K562 (cell line): ENCODE measurements at regions not wholly inside any gene's neighbourhood (a gene's known extent, or its start where the extent isn't known, plus 50 kb on each side); places are given as distances from the start of the nearest gene placed in this dataset.

Experiments
- ATAC-seq: fragments of 200-7000 bp; cut with Tn5 transposase; 3 replicates; pipeline ENCODE4 v1.9.1; 2020; ENCODE audit warnings: moderate library complexity
- BruUV-seq: library from RNA; stranded (reverse); fragments of 400-500 nt; replicated peaks from 2 replicates; lab custom pipeline; 2021; lab: Mats Ljungman, UMichigan
- CTCF ChIA-PET: fragments of 300-600 bp; formaldehyde crosslinking; extraction: SDS; loops from one replicate; lab custom pipeline; 2021; ENCODE audit warnings: low intra/inter-chr PET ratio; lab: Yijun Ruan, JAX
- POLR2A ChIA-PET: fragments of 300-600, 350-650 bp; sonication (Branson Sonifier 250); formaldehyde crosslinking; extraction: SDS; loops from one replicate; lab custom pipeline; 2021; ENCODE audit warnings: antibody characterized with exemption, inconsistent platforms; lab: Yijun Ruan, JAX
- DNase-seq, 4 experiments: peaks; one replicate each; pipeline versions ENCODE4 v3.0.0 to v3.0.0-alpha.2; 2011 to 2018; ENCODE audit warnings: low spot score in 3 of 4, mixed read lengths in 3 of 4; ENCODE audit errors: extremely low read depth in 1 of 4
- FAIRE-seq: peaks from 2 replicates; lab custom pipeline; 2011; peaks lifted over from hg19 to GRCh38; lab: Jason Lieb, UNC
- H2AFZ ChIP-seq: 2 replicates; pipeline ENCODE4 v1.6.0; 2011; ENCODE audit warnings: low read depth, low read length, control low read depth, inconsistent platforms
- H3K27ac ChIP-seq: fragments of 200-600 bp; 3 replicates; pipeline ENCODE4 v1.8.0; 2011; ENCODE audit warnings: low read depth, mild to moderate bottlenecking, control low read depth, inconsistent platforms, low read length, moderate library complexity, mixed read lengths; ENCODE audit errors: extremely low read depth
- H3K27me3 ChIP-seq, 2 experiments: fragments of 300-600 bp in 1 of 2; 2 replicates in 1 of 2; 3 replicates in 1 of 2; pipeline versions ENCODE4 v1.6.0 to v1.8.0; 2011; ENCODE audit warnings: inconsistent platforms in 2 of 2, low read length in 2 of 2, mild to moderate bottlenecking in 1 of 2, mixed read lengths in 1 of 2, moderate library complexity in 1 of 2; ENCODE audit not compliant: control insufficient read depth in 2 of 2, insufficient read depth in 2 of 2
- H3K36me3 ChIP-seq: fragments of 300-600 bp; 3 replicates; pipeline ENCODE4 v1.8.0; 2011; ENCODE audit warnings: mild to moderate bottlenecking, low read length, inconsistent platforms; ENCODE audit not compliant: control insufficient read depth, insufficient read depth
- H3K4me1 ChIP-seq, 2 experiments: fragments of 200-600 bp in 1 of 2; replicated peaks in 1 of 2; 2 replicates in 1 of 2; 3 replicates in 1 of 2; pipeline versions ENCODE4 v1.5.1 to v1.8.0; 2011; ENCODE audit warnings: inconsistent platforms in 2 of 2, low read length in 2 of 2, mild to moderate bottlenecking in 1 of 2, mixed read lengths in 1 of 2, moderate library complexity in 1 of 2; ENCODE audit not compliant: control insufficient read depth in 2 of 2, insufficient read depth in 2 of 2
- H3K4me2 ChIP-seq: 2 replicates; pipeline ENCODE4 v1.6.1; 2011; ENCODE audit warnings: low read length, control low read depth, inconsistent platforms, mixed read lengths; ENCODE audit not compliant: insufficient read depth
- H3K4me3 ChIP-seq: fragments of 200-600 bp; sonication (generic), shearing (Covaris generic); 2 replicates; pipeline ENCODE4 v1.5.1; 2016; ENCODE audit warnings: control low read depth, inconsistent platforms
- H3K79me2 ChIP-seq: fragments of 200-600 bp; 3 replicates; pipeline ENCODE4 v1.8.0; 2011; ENCODE audit warnings: low read length, inconsistent platforms; ENCODE audit not compliant: control insufficient read depth, insufficient read depth
- H3K9ac ChIP-seq, 2 experiments: 2 replicates each; pipeline versions ENCODE4 v1.6.0 to v1.6.1; 2011; ENCODE audit warnings: low read depth in 2 of 2, low read length in 2 of 2, control low read depth in 1 of 2, inconsistent platforms in 1 of 2, mild to moderate bottlenecking in 1 of 2, mixed read lengths in 1 of 2; ENCODE audit not compliant: insufficient read depth in 1 of 2
- H3K9me1 ChIP-seq: one replicate; pipeline ENCODE4 v1.6.0; 2011; ENCODE audit warnings: inconsistent platforms, mild to moderate bottlenecking, low read length, moderate library complexity; ENCODE audit not compliant: control insufficient read depth, insufficient read depth
- H3K9me3 ChIP-seq: replicated peaks from 2 replicates; pipeline ENCODE4 v1.5.1; 2011; ENCODE audit warnings: low read depth, low read length, inconsistent platforms; ENCODE audit not compliant: control insufficient read depth, insufficient read depth
- H4K20me1 ChIP-seq: replicated peaks from 2 replicates; pipeline ENCODE4 v1.6.1; 2011; ENCODE audit warnings: low read length, inconsistent platforms, mixed read lengths; ENCODE audit not compliant: control insufficient read depth, insufficient read depth
- CREB3L1 ChIP-seq: fragments of 450-650 bp; IDR thresholded peaks from 2 replicates; pipeline ENCODE4 v1.6.1; 2014; ENCODE audit warnings: low read depth, mild to moderate bottlenecking, moderate library complexity, borderline replicate concordance
- CSDE1 ChIP-seq, 2 experiments: fragments of 450-650 bp; IDR thresholded peaks; 2 replicates each; pipeline ENCODE4 v1.6.1; 2016; ENCODE audit warnings: mild to moderate bottlenecking in 1 of 2
- FOSL1 ChIP-seq: fragments of 200-800 bp; sonication (Bioruptor generic); conservative IDR thresholded peaks from 2 replicates; pipeline ENCODE4 v1.6.1; 2016; ENCODE audit warnings: missing genetic modification characterization, missing compliant biosample characterization
- HOMEZ ChIP-seq: fragments of 250-450 bp; sonication (Bioruptor Pico); IDR thresholded peaks from 2 replicates; pipeline ENCODE4 v1.4.0; 2020; ENCODE audit warnings: mild to moderate bottlenecking, moderate library complexity
- MLLT1 ChIP-seq, 2 experiments: fragments of 450-650 bp; IDR thresholded peaks; 2 replicates each; pipeline ENCODE4 v1.6.1; 2016
- NONO ChIP-seq, 2 experiments: fragments of 200-400 bp in 1 of 2; fragments of 450-650 bp in 1 of 2; formaldehyde crosslinking in 1 of 2; IDR thresholded peaks; 2 replicates each; pipeline ENCODE4 v1.6.1; 2017; ENCODE audit warnings: low read depth in 2 of 2, mild to moderate bottlenecking in 2 of 2, moderate library complexity in 2 of 2, low read length in 1 of 2
- RNF219 ChIP-seq: fragments of 250-450 bp; sonication (Bioruptor Pico); IDR thresholded peaks from 2 replicates; pipeline ENCODE4 v1.5.0; 2022; ENCODE audit warnings: mild to moderate bottlenecking
- SRSF9 ChIP-seq: fragments of 200-400 bp; formaldehyde crosslinking; IDR thresholded peaks from 2 replicates; pipeline ENCODE4 v1.6.1; 2017; ENCODE audit warnings: low read depth, low read length, borderline replicate concordance
- ZKSCAN3 ChIP-seq: fragments of 250-450 bp; sonication (Bioruptor Pico); IDR thresholded peaks from 2 replicates; pipeline ENCODE4 v1.4.0; 2020
- WGBS: fragments of 100-300 bp; shearing (Covaris generic); methylation state at CpG from one replicate; pipeline ENCODE4 v1.1.6; 2016; ENCODE audit warnings: low coverage, mixed read lengths; ENCODE audit not compliant: insufficient coverage; ENCODE audit errors: missing lambda C conversion rate; 5-methylcytosine and 5-hydroxymethylcytosine counted together
- in situ Hi-C: fragments of 300-500 bp; cut with MboI; formaldehyde crosslinking; loops from 4 replicates; pipeline ENCODE4 v1.15.0; 2018; ENCODE audit warnings: inconsistent platforms, mixed read lengths
- intact Hi-C: fragments of 100-400 bp; cut with micrococcal nuclease; formaldehyde crosslinking; loops from 2 replicates; pipeline ENCODE4 v1.14.2; 2022

- no peak overlapping the region for H3K27ac ChIP-seq
- no peak overlapping the region for H2AFZ ChIP-seq
- in situ Hi-C loops = no loop called here
- no peak for DNase-seq
- H3K27me3 ChIP-seq = no peaks in the 10 kb centered on the region
- H3K9me3 ChIP-seq = no peaks in the 10 kb centered on the region
- no peak overlapping the region for H3K4me3 ChIP-seq
- H3K36me3 ChIP-seq = no peaks in the 10 kb centered on the region
- H3K4me2 ChIP-seq = no peak overlapping the region
- TF ChIP-seq SRSF9 = no peak
- ChIA-PET CTCF (no interaction called here), POLR2A (no interaction called here)
- FAIRE-seq = no peak
- H4K20me1 ChIP-seq = no peaks in the 10 kb centered on the region
- no peaks in the 10 kb centered on the region for H3K79me2 ChIP-seq
- BruUV-seq = no TSS peak
- no peaks in the 10 kb centered on the region for H3K4me1 ChIP-seq
- WGBS = 5% methylated on average over 2 of the region's 2 CpGs
- ATAC-seq = no peak
- intact Hi-C loops = no loop called here
- no peaks in the 10 kb centered on the region for H3K9me1 ChIP-seq
- no peak overlapping the region for H3K9ac ChIP-seq
Observed at GRCh38 chr4:160426233-160426632, 1323.4 kb downstream of the RAPGEF2 start.

GRCh38 chr4:160450876-160451275, 1348.0 kb downstream of the RAPGEF2 start:
- ATAC-seq (no peak), DNase-seq (no peak), FAIRE-seq (no peak)
- intact Hi-C loops (no loop called here), in situ Hi-C loops (no loop called here)
- Histone ChIP-seq H2AFZ (no peak overlapping the region), H3K36me3 (no peaks in the 10 kb centered on the region), H3K27me3 (no peaks in the 10 kb centered on the region), H3K4me1 (no peaks in the 10 kb centered on the region), H3K4me3 (no peak overlapping the region), H3K27ac (no peak overlapping the region), H3K9me3 (no peaks in the 10 kb centered on the region), H3K9me1 (no peaks in the 10 kb centered on the region), H3K9ac (no peak overlapping the region), H4K20me1 (no peaks in the 10 kb centered on the region), H3K79me2 (no peaks in the 10 kb centered on the region), H3K4me2 (no peak overlapping the region)
- ChIA-PET CTCF (no interaction called here), POLR2A (no interaction called here)
- 8% methylated on average over 2 of the region's 3 CpGs for WGBS
- BruUV-seq = no TSS peak
- no peak for TF ChIP-seq CSDE1 (IDR thresholded peaks at IDR 0.05)
- TF ChIP-seq MLLT1 (IDR thresholded peaks at IDR 0.05) = no peak
- TF ChIP-seq FOSL1 (tag) = no peak
- no peak for TF ChIP-seq ZKSCAN3
- TF ChIP-seq NONO (IDR thresholded peaks at IDR 0.05; ENCODE audit: low read depth in 2 of 2, low read length in 1 of 2) = no peak
- no peak for TF ChIP-seq CREB3L1
- no peak for TF ChIP-seq RNF219 (CRISPR knock-in tag)
- TF ChIP-seq HOMEZ (CRISPR knock-in tag) = no peak
